VCaP (cell line): ENCODE measurements at regions not wholly inside any gene's neighbourhood (a gene's known extent, or its start where the extent isn't known, plus 50 kb on each side); places are given as distances from the start of the nearest gene placed in this dataset.

Experiments
- H3K27ac ChIP-seq: fragments of 450-650 bp; 2 replicates; pipeline ENCODE4 v1.5.1; 2017
- TF ChIP-seq, protein P1 (sequence below): fragments of 450-650 bp; conservative IDR thresholded peaks from 2 replicates; pipeline ENCODE4 v1.5.1; 2017; ENCODE audit warnings: mild to moderate bottlenecking, moderate library complexity

GRCh38 chr16:51569203-51569931 is 418.3 kb upstream of the SALL1 start:
- TF ChIP-seq, protein P1, sequence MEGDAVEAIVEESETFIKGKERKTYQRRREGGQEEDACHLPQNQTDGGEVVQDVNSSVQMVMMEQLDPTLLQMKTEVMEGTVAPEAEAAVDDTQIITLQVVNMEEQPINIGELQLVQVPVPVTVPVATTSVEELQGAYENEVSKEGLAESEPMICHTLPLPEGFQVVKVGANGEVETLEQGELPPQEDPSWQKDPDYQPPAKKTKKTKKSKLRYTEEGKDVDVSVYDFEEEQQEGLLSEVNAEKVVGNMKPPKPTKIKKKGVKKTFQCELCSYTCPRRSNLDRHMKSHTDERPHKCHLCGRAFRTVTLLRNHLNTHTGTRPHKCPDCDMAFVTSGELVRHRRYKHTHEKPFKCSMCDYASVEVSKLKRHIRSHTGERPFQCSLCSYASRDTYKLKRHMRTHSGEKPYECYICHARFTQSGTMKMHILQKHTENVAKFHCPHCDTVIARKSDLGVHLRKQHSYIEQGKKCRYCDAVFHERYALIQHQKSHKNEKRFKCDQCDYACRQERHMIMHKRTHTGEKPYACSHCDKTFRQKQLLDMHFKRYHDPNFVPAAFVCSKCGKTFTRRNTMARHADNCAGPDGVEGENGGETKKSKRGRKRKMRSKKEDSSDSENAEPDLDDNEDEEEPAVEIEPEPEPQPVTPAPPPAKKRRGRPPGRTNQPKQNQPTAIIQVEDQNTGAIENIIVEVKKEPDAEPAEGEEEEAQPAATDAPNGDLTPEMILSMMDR, result no peak
- no peak overlapping the region for H3K27ac ChIP-seq

DNA sequence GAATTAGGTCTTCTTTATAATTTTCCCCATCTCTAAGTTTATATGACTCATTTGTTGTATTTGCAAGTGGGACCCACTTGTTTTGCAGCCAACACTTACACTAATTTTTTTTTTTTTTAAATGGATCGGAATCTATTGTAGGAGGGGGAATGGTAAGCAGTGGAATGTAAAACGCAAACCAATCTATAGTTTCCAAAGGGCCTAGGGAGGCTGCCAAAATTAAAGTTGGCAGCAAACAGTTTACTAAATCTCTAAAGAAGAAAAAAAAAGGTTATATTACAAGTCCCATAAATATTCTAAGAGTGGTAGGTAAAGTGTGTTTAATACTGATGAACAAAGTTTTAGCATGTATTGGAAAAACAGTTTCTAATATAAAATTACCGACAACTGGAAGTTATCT is 416.8 kb upstream of the SALL1 start:
- no peak overlapping the region for H3K27ac ChIP-seq
- TF ChIP-seq, protein P1, result no peak

DNA sequence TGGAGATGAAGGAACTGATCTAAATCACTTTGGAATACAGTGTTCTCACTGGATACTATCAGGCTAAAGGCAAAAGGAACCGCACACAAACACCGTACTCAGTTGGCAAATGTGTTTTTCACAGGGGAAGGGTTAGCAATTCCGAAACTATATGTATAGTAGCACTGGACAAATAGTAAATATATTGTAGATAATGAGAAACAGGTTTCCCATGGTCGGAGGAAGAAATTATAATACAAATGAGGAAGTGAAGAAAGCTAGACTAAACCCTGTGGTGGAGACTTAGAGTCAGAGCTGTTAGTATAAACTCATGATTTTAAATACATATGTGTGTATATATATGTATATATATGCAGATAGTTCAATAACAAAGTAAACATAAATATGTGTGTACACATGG is 414.1 kb upstream of the SALL1 start:
- TF ChIP-seq, protein P1, result no peak
- no peak overlapping the region for H3K27ac ChIP-seq

- TF ChIP-seq, protein P1, result no peak
- no peak overlapping the region for H3K27ac ChIP-seq
Observed at GRCh38 chr16:51562891-51563290, 411.8 kb upstream of the SALL1 start.

DNA sequence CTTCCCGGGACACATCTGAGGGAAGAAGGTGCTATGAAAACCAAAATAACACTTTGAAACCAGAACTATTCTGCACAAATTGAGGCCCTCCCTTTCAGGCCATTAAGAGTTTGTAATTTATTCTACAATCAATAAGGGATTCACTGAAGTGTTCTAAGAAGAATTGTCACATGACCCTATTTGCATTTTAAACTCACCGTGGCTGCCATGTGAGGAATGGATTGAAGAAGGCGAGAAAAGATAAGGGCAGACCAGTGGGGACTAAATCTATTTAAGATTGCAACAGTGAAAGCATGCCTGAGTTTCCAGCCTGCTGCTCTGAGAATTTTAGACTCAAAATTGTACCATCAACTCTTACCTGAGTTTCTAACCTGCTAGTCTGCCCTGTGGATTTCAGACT is 408.8 kb upstream of the SALL1 start:
- TF ChIP-seq, protein P1, result no peak
- H3K27ac ChIP-seq, result no peak overlapping the region

- TF ChIP-seq, protein P1, result no peak
- H3K27ac ChIP-seq, result no peak overlapping the region
Observed at GRCh38 chr16:51557670-51558069, 406.6 kb upstream of the SALL1 start.

DNA sequence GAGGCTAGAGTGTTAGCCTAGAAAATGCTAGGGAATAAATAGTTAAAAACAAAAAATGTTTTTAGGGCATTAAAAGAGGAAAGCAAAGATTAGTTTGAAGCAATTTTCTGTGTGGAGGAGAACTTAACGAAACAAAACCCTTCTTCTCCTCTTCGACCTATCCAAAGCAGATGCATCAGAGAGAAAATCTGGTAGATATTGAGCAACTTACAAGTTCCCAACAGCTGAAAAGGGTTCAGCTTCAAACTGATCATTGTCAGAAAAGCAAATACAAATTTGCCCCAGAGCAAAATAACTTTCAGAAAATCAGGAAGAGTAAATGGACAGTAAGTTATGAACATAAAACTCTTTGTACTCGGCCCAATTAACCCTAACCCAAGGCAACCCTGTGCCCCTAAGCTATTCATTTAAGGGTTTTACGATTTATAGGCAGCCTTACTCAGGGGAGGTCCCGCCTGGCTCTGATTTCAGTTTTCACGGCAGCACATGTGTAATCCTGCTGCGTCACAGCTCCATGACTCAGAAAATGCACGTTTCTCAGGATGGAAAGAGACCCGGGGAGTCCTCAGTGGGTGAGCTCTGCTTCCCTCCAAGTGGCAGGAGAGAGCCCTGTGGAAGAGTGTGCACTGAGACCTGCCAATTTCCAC is 405.7 kb upstream of the SALL1 start:
- TF ChIP-seq, protein P1, result no peak
- H3K27ac ChIP-seq, result no peak overlapping the region
